K562 (cell line): ENCODE measurements at regions not wholly inside any gene's neighbourhood (a gene's known extent, or its start where the extent isn't known, plus 50 kb on each side); places are given as distances from the start of the nearest gene placed in this dataset.

Experiments used
- ATAC-seq: fragments of 200-7000 bp; cut with Tn5 transposase; 3 replicates; pipeline ENCODE4 v1.9.1; 2020; ENCODE audit warnings: moderate library complexity
- BruUV-seq: library from RNA; stranded (reverse); fragments of 400-500 nt; replicated peaks from 2 replicates; lab custom pipeline; 2021; lab: Mats Ljungman, UMichigan
- CTCF ChIA-PET: fragments of 300-600 bp; formaldehyde crosslinking; extraction: SDS; loops from one replicate; lab custom pipeline; 2021; ENCODE audit warnings: low intra/inter-chr PET ratio; lab: Yijun Ruan, JAX
- POLR2A ChIA-PET: fragments of 300-600, 350-650 bp; sonication (Branson Sonifier 250); formaldehyde crosslinking; extraction: SDS; loops from one replicate; lab custom pipeline; 2021; ENCODE audit warnings: antibody characterized with exemption, inconsistent platforms; lab: Yijun Ruan, JAX
- DNase-seq, 4 experiments: peaks; one replicate each; pipeline versions ENCODE4 v3.0.0 to v3.0.0-alpha.2; 2011 to 2018; ENCODE audit warnings: low spot score in 3 of 4, mixed read lengths in 3 of 4; ENCODE audit errors: extremely low read depth in 1 of 4
- FAIRE-seq: peaks from 2 replicates; lab custom pipeline; 2011; peaks lifted over from hg19 to GRCh38; lab: Jason Lieb, UNC
- H2AFZ ChIP-seq: 2 replicates; pipeline ENCODE4 v1.6.0; 2011; ENCODE audit warnings: low read depth, low read length, control low read depth, inconsistent platforms
- H3K27ac ChIP-seq: fragments of 200-600 bp; 3 replicates; pipeline ENCODE4 v1.8.0; 2011; ENCODE audit warnings: low read depth, mild to moderate bottlenecking, control low read depth, inconsistent platforms, low read length, moderate library complexity, mixed read lengths; ENCODE audit errors: extremely low read depth
- H3K27me3 ChIP-seq, 2 experiments: fragments of 300-600 bp in 1 of 2; 2 replicates in 1 of 2; 3 replicates in 1 of 2; pipeline versions ENCODE4 v1.6.0 to v1.8.0; 2011; ENCODE audit warnings: inconsistent platforms in 2 of 2, low read length in 2 of 2, mild to moderate bottlenecking in 1 of 2, mixed read lengths in 1 of 2, moderate library complexity in 1 of 2; ENCODE audit not compliant: control insufficient read depth in 2 of 2, insufficient read depth in 2 of 2
- H3K36me3 ChIP-seq: fragments of 300-600 bp; 3 replicates; pipeline ENCODE4 v1.8.0; 2011; ENCODE audit warnings: mild to moderate bottlenecking, low read length, inconsistent platforms; ENCODE audit not compliant: control insufficient read depth, insufficient read depth
- H3K4me1 ChIP-seq, 2 experiments: fragments of 200-600 bp in 1 of 2; replicated peaks in 1 of 2; 2 replicates in 1 of 2; 3 replicates in 1 of 2; pipeline versions ENCODE4 v1.5.1 to v1.8.0; 2011; ENCODE audit warnings: inconsistent platforms in 2 of 2, low read length in 2 of 2, mild to moderate bottlenecking in 1 of 2, mixed read lengths in 1 of 2, moderate library complexity in 1 of 2; ENCODE audit not compliant: control insufficient read depth in 2 of 2, insufficient read depth in 2 of 2
- H3K4me2 ChIP-seq: 2 replicates; pipeline ENCODE4 v1.6.1; 2011; ENCODE audit warnings: low read length, control low read depth, inconsistent platforms, mixed read lengths; ENCODE audit not compliant: insufficient read depth
- H3K4me3 ChIP-seq: fragments of 200-600 bp; sonication (generic), shearing (Covaris generic); 2 replicates; pipeline ENCODE4 v1.5.1; 2016; ENCODE audit warnings: control low read depth, inconsistent platforms
- H3K79me2 ChIP-seq: fragments of 200-600 bp; 3 replicates; pipeline ENCODE4 v1.8.0; 2011; ENCODE audit warnings: low read length, inconsistent platforms; ENCODE audit not compliant: control insufficient read depth, insufficient read depth
- H3K9ac ChIP-seq, 2 experiments: 2 replicates each; pipeline versions ENCODE4 v1.6.0 to v1.6.1; 2011; ENCODE audit warnings: low read depth in 2 of 2, low read length in 2 of 2, control low read depth in 1 of 2, inconsistent platforms in 1 of 2, mild to moderate bottlenecking in 1 of 2, mixed read lengths in 1 of 2; ENCODE audit not compliant: insufficient read depth in 1 of 2
- H3K9me1 ChIP-seq: one replicate; pipeline ENCODE4 v1.6.0; 2011; ENCODE audit warnings: inconsistent platforms, mild to moderate bottlenecking, low read length, moderate library complexity; ENCODE audit not compliant: control insufficient read depth, insufficient read depth
- H3K9me3 ChIP-seq: replicated peaks from 2 replicates; pipeline ENCODE4 v1.5.1; 2011; ENCODE audit warnings: low read depth, low read length, inconsistent platforms; ENCODE audit not compliant: control insufficient read depth, insufficient read depth
- H4K20me1 ChIP-seq: replicated peaks from 2 replicates; pipeline ENCODE4 v1.6.1; 2011; ENCODE audit warnings: low read length, inconsistent platforms, mixed read lengths; ENCODE audit not compliant: control insufficient read depth, insufficient read depth
- ATF1 ChIP-seq, 2 experiments: fragments of 450-650 bp in 1 of 2; IDR thresholded peaks; 2 replicates each; pipeline ENCODE4 v1.6.1; 2016; ENCODE audit warnings: missing compliant biosample characterization in 1 of 2, missing genetic modification characterization in 1 of 2
- DNMT1 ChIP-seq: fragments of 450-650 bp; IDR thresholded peaks from 2 replicates; pipeline ENCODE4 v1.6.1; 2016; ENCODE audit warnings: antibody characterized with exemption, mild to moderate bottlenecking
- ETV1 ChIP-seq: fragments of 450-650 bp; conservative IDR thresholded peaks from 2 replicates; pipeline ENCODE4 v1.6.1; 2016; ENCODE audit warnings: missing genetic modification characterization, control low read depth, low read depth, missing compliant biosample characterization
- LCOR ChIP-seq: sonication (generic); formaldehyde crosslinking; IDR thresholded peaks from 2 replicates; pipeline ENCODE4 v1.8.0; 2022; ENCODE audit warnings: mild to moderate bottlenecking, missing genetic modification reagents
- NBN ChIP-seq: fragments of 450-650 bp; IDR thresholded peaks from 2 replicates; pipeline ENCODE4 v1.6.1; 2016; ENCODE audit warnings: low read depth, mild to moderate bottlenecking
- NFXL1 ChIP-seq: fragments of 450-650 bp; formaldehyde crosslinking; IDR thresholded peaks from 2 replicates; pipeline ENCODE4 v1.4.0; 2021; ENCODE audit warnings: mild to moderate bottlenecking
- RFX5 ChIP-seq: IDR thresholded peaks from 2 replicates; pipeline ENCODE4 v1.6.1; 2011; ENCODE audit warnings: low read depth, mild to moderate bottlenecking, improper control_type of control experiment, low read length
- RFX7 ChIP-seq: fragments of 250-450 bp; sonication (Bioruptor Pico); IDR thresholded peaks from 2 replicates; pipeline ENCODE4 v1.5.1; 2021; ENCODE audit warnings: mild to moderate bottlenecking
- SREBF1 ChIP-seq: fragments of 150-350 bp; IDR thresholded peaks from 2 replicates; pipeline ENCODE4 v1.6.1; 2014; ENCODE audit warnings: antibody characterized with exemption, low read depth, low read length, borderline replicate concordance
- TCF7L2 ChIP-seq: fragments of 150-350 bp; IDR thresholded peaks from 2 replicates; pipeline ENCODE4 v1.6.1; 2016; ENCODE audit warnings: low read depth, mild to moderate bottlenecking, low read length, moderate library complexity
- WGBS: fragments of 100-300 bp; shearing (Covaris generic); methylation state at CpG from one replicate; pipeline ENCODE4 v1.1.6; 2016; ENCODE audit warnings: low coverage, mixed read lengths; ENCODE audit not compliant: insufficient coverage; ENCODE audit errors: missing lambda C conversion rate; 5-methylcytosine and 5-hydroxymethylcytosine counted together
- in situ Hi-C: fragments of 300-500 bp; cut with MboI; formaldehyde crosslinking; loops from 4 replicates; pipeline ENCODE4 v1.15.0; 2018; ENCODE audit warnings: inconsistent platforms, mixed read lengths
- intact Hi-C: fragments of 100-400 bp; cut with micrococcal nuclease; formaldehyde crosslinking; loops from 2 replicates; pipeline ENCODE4 v1.14.2; 2022
- TF ChIP-seq, protein P1 (sequence below): fragments of 250-450 bp; sonication (Bioruptor Pico); IDR thresholded peaks from 2 replicates; pipeline ENCODE4 v1.4.0; 2020; ENCODE audit warnings: mild to moderate bottlenecking, moderate library complexity, borderline replicate concordance
- TF ChIP-seq, protein P2 (sequence below): fragments of 450-650 bp; IDR thresholded peaks from 2 replicates; pipeline ENCODE4 v1.6.1; 2016

DNA sequence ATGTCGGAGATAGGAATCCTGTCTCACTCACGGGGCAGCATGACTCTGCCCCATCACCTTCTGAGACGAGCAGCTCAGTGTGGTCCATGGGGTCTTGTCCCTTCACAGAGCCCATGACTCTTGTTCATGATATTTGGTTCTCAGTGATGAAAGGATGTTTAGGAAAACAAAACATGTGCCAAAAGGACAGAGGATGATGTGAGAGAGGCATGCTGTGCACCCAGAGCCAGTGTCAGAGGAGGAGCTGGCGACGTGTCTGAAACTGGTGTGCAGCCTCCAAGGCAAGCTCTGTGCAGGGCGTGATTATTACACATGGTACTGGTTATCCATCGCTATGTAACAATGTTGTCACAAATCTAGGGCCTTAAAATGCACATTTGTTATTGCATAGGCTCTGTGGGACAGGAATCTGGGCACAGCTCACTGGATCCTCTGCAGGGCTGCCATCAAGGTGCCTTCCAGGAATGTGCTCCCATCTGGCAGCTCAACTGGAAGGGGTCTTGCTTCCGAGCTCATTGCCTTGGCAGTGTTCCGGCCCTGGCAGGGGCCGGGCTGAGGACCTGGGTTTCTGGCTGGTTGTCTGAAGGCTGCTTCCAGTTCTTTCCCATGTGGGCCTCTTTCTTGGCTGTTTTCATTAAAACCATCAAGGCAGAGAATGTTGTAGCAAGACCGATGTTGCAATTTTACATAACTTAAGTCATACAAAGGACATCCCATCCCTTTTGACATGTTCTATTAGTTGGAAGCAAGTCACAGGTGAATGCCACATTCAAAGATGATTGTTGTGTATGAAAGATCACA is 175.4 kb downstream of the ERMARD start (continued):
- TF ChIP-seq, protein P1, sequence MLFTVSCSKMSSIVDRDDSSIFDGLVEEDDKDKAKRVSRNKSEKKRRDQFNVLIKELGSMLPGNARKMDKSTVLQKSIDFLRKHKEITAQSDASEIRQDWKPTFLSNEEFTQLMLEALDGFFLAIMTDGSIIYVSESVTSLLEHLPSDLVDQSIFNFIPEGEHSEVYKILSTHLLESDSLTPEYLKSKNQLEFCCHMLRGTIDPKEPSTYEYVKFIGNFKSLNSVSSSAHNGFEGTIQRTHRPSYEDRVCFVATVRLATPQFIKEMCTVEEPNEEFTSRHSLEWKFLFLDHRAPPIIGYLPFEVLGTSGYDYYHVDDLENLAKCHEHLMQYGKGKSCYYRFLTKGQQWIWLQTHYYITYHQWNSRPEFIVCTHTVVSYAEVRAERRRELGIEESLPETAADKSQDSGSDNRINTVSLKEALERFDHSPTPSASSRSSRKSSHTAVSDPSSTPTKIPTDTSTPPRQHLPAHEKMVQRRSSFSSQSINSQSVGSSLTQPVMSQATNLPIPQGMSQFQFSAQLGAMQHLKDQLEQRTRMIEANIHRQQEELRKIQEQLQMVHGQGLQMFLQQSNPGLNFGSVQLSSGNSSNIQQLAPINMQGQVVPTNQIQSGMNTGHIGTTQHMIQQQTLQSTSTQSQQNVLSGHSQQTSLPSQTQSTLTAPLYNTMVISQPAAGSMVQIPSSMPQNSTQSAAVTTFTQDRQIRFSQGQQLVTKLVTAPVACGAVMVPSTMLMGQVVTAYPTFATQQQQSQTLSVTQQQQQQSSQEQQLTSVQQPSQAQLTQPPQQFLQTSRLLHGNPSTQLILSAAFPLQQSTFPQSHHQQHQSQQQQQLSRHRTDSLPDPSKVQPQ: no peak
- TF ChIP-seq DNMT1: no peak
- TF ChIP-seq NFXL1 (CRISPR knock-in tag): no peak
- TF ChIP-seq NBN: no peak
- TF ChIP-seq TCF7L2: no peak

DNA sequence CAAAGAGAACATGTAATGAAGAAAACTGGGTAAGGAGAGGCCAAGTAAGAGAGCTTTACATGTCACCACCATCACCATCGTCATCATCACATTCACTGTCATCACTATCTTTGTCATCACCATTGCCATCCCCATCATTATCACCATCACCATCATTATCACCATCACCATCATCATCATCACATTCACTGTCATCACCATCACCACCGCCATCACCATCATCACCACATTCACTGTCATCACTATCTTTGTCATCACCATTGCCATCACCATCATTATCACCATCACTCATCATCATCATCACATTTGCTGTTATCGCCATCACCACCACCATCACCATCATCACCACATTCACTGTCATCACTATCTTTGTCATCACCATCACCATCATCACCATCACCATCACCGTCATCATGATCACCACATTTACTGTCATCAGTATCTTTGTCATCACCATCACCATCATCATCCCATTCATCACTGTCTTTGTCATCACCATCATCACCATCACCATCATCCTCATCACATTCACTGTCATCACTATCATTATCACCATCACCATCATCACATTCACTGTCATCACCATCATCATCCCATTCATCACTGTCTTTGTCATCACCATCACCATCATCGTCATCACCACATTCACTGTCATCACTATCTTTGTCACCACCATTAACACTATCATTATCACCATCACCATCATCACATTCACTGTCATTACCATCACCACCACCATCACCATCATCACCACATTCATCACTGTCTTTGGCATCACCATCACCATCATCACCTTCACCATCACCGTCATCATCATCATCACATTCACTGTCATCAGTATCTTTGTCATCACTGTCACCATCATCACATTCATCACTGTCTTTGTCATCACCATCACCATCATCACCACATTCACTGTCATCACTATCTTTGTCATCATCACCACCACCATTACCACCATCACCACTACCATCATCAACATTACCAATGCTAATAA is 172.3 kb downstream of the ERMARD start:
- in situ Hi-C loops: no loop called here
- FAIRE-seq (no peak), ATAC-seq (no peak), DNase-seq (no peak)
- no TSS peak for BruUV-seq
- Histone ChIP-seq H3K79me2 (no peaks in the 10 kb centered on the region), H3K27ac (no peak overlapping the region), H3K27me3 (peaks cover 0 to 25% of the 10 kb centered on the region in 2 experiments; a peak in 4 of 5 replicates), H3K4me3 (no peak overlapping the region), H4K20me1 (no peaks in the 10 kb centered on the region), H3K36me3 (no peaks in the 10 kb centered on the region), H2AFZ (no peak overlapping the region), H3K9me3 (peaks cover 5% of the 10 kb centered on the region), H3K4me1 (peaks cover 0 to 7% of the 10 kb centered on the region in 2 experiments; a peak in 3 of 5 replicates), H3K4me2 (no peak overlapping the region), H3K9me1 (no peaks in the 10 kb centered on the region), H3K9ac (no peak overlapping the region)
- intact Hi-C loops: no loop called here
- ChIA-PET POLR2A (no interaction called here), CTCF (no interaction called here)
- 4% methylated on average over 6 of the region's 6 CpGs for WGBS
- TF ChIP-seq ATF1 (CRISPR knock-in tag; IDR thresholded peaks at IDR 0.05) (no peak), ATF1 (tag; IDR thresholded peaks at IDR 0.05) (peak; percentile 71), RFX7 (no peak), RFX5 (no peak), NBN (no peak), SREBF1 (no peak), ETV1 (tag) (no peak), LCOR (CRISPR knock-in tag) (no peak)
- TF ChIP-seq, protein P2, sequence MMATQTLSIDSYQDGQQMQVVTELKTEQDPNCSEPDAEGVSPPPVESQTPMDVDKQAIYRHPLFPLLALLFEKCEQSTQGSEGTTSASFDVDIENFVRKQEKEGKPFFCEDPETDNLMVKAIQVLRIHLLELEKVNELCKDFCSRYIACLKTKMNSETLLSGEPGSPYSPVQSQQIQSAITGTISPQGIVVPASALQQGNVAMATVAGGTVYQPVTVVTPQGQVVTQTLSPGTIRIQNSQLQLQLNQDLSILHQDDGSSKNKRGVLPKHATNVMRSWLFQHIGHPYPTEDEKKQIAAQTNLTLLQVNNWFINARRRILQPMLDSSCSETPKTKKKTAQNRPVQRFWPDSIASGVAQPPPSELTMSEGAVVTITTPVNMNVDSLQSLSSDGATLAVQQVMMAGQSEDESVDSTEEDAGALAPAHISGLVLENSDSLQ: 0 out of 2 replicates have a peak, but pooled peaks have one; percentile 8
- TF ChIP-seq, protein P1: no peak
